ENCODE measurements at regions not wholly inside any gene's neighbourhood (a gene's known extent, or its start where the extent isn't known, plus 50 kb on each side); places are given as distances from the start of the nearest gene placed in this dataset.
"Not testable (repeated sequence)": the region's sequence is repeated elsewhere in the genome, so short reads cannot be mapped to it uniquely, and the experiment has no call there.

- DNase-seq: peak; percentile 3
These were observed 570.8 kb upstream of the PTGER4 start for GRCh38 chr5:40108764-40109390.

GRCh38 chr5:40107786-40108185, 571.9 kb upstream of the PTGER4 start:
- DNase-seq: not testable (repeated sequence)

GRCh38 chr5:40106847-40107246, 572.9 kb upstream of the PTGER4 start:
- no peak for DNase-seq

GRCh38 chr5:40098313-40098712, 581.4 kb upstream of the PTGER4 start:
- DNase-seq: no peak

- no peak for DNase-seq
These were observed 586.2 kb upstream of the PTGER4 start for GRCh38 chr5:40093550-40093949.

GRCh38 chr5:40089269-40089668, 590.4 kb upstream of the PTGER4 start:
- DNase-seq: peak; percentile 51

- DNase-seq: no peak
These were observed 595.1 kb upstream of the PTGER4 start for GRCh38 chr5:40084614-40085013.

- no peak for DNase-seq
These were observed 597.4 kb upstream of the PTGER4 start for GRCh38 chr5:40082313-40082712.

- no peak for DNase-seq
These were observed 599.5 kb upstream of the PTGER4 start for GRCh38 chr5:40080191-40080590.

GRCh38 chr5:40078898-40079575, 600.7 kb upstream of the PTGER4 start:
- no peak for DNase-seq

GRCh38 chr5:40074826-40075225, 604.9 kb upstream of the PTGER4 start:
- DNase-seq: peak; percentile 48

- DNase-seq: peak; percentile 69
These were observed 605.8 kb upstream of the PTGER4 start for GRCh38 chr5:40073927-40074326.

GRCh38 chr5:40071870-40072269, 607.8 kb upstream of the PTGER4 start:
- peak; percentile 47 for DNase-seq

- DNase-seq: peak; percentile 58
These were observed 613.1 kb upstream of the PTGER4 start for GRCh38 chr5:40066616-40067015.

- peak; percentile 52 for DNase-seq
These were observed 626.9 kb upstream of the PTGER4 start for GRCh38 chr5:40052808-40053207.

GRCh38 chr5:40046792-40047191, 622.0 kb upstream of the DAB2 start:
- no peak for DNase-seq

- DNase-seq: no peak
These were observed 620.6 kb upstream of the DAB2 start for GRCh38 chr5:40045429-40045828.

GRCh38 chr5:40043916-40044315, 619.1 kb upstream of the DAB2 start:
- peak; percentile 4 for DNase-seq

GRCh38 chr5:40041452-40041851, 616.7 kb upstream of the DAB2 start:
- DNase-seq: peak; percentile 59

- no peak for DNase-seq
These were observed 612.9 kb upstream of the DAB2 start for GRCh38 chr5:40037713-40038112.

- no peak for DNase-seq
These were observed 609.7 kb upstream of the DAB2 start for GRCh38 chr5:40034441-40034840.

GRCh38 chr5:40033411-40033810, 608.6 kb upstream of the DAB2 start:
- peak; percentile 97 for DNase-seq

GRCh38 chr5:40033009-40033408, 608.2 kb upstream of the DAB2 start:
- DNase-seq: no peak

GRCh38 chr5:40030661-40031060, 605.9 kb upstream of the DAB2 start:
- no peak for DNase-seq

Measured in DMS53 (cell line).